ENCODE measurements at regions not wholly inside any gene's neighbourhood (a gene's known extent, or its start where the extent isn't known, plus 50 kb on each side); places are given as distances from the start of the nearest gene placed in this dataset.
"Not testable (repeated sequence)": the region's sequence is repeated elsewhere in the genome, so short reads cannot be mapped to it uniquely, and the experiment has no call there.

DNA sequence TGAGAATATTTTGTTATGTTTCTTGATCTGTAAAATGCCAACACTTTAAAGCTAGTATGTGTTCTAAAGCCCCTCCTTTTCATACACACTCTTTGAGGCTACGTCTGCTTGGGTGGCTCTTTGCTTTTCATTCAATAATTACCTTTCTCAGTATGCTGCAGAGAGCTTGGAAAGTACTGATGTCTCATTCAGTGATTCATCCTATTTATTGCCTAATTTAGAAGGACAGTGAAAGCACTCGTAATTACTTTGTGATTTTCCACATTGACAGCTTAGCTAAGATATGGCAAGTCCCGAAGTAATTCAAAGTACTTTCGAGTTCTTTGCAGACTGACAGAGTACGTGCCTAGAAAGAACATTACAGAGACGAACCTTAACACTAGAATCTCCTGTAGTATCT, 57.2 kb downstream of the BMP15 start:
- Histone ChIP-seq H3K27ac (no peak overlapping the region), H3K4me1 (no peaks in the 10 kb centered on the region), H3K27me3 (no peaks in the 10 kb centered on the region), H3K9me3 (no peaks in the 10 kb centered on the region), H3K36me3 (no peaks in the 10 kb centered on the region), H3K4me3 (no peak overlapping the region)
- TF ChIP-seq POLR2AphosphoS5 (IDR thresholded peaks at IDR 0.05) = no peak
- no peak for TF ChIP-seq CTCF (IDR thresholded peaks at IDR 0.05)
- no peak for TF ChIP-seq POLR2A (IDR thresholded peaks at IDR 0.05)
- no peak for TF ChIP-seq EP300 (IDR thresholded peaks at IDR 0.05)
- ATAC-seq = no peak
- 69 to 75% methylated on average over 6 of the region's 6 CpGs for WGBS, 2 donors (ENCODE audit: low coverage in 1 of 2)

DNA sequence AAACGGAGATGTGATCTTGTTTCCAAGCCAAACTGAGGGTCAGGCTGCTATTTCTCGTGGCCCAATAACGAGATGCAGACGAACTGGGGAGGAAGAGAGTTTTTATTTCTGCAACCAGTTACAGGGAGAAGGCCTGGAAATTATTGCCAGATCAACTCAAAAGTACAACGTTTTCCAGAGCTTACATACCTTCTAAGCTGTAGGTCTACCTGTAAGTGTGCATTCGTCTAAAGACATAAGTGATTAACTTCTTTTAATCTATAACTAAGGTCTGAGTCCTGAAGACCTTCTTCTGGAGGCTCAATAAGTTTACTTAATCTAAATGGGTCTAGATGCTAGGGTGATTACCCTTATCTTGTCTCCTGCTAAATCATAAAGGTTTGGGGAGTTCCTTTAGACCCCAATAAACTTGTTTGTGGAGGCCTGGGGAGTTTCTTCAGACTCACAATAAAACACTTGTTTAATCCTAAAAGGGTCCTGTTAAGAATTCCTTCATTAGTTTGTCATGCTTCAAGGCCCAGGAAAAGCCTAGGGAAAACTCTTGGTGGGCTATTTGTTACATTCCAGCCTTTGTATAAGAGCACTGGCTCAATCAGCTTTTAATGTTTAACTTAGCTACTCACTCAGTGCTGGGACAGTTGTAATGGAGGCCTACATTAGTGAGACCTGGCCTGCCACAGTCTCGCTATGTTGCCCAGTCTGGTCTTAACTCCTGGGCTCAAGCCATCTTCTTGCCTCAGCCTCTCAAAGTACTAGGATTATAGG, 58.5 kb downstream of the BMP15 start:
- not testable (repeated sequence) for H3K9me3 ChIP-seq, H3K27ac ChIP-seq, H3K27me3 ChIP-seq, H3K4me3 ChIP-seq, H3K36me3 ChIP-seq, H3K4me1 ChIP-seq, ATAC-seq
- WGBS, 2 donors (ENCODE audit: low coverage in 1 of 2) = 63 to 67% methylated on average over 1 to 6 of the region's 7 CpGs

DNA sequence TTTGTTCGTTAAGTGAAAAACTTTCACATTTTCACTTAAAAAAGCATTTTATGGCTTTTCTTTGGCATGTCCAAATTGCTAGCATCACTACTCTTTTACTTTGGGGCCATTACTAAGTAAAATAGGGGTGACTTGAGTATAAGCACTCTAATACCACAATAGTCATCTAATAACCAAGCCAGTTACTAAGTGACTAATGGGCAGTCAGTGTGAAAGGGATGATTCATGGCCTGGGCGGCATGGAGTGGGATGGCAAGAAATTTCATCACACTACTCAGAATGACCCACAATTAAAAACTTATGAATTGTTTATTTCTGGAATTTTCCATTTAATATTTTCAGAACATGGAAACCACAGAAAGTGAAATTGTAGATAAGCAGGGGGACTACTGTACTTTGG, 60.9 kb downstream of the BMP15 start:
- Histone ChIP-seq H3K4me1 (no peaks in the 10 kb centered on the region), H3K36me3 (no peaks in the 10 kb centered on the region), H3K4me3 (no peak overlapping the region), H3K27ac (no peak overlapping the region), H3K9me3 (no peaks in the 10 kb centered on the region), H3K27me3 (no peaks in the 10 kb centered on the region)
- no peak for ATAC-seq
- no peak for TF ChIP-seq POLR2AphosphoS5 (IDR thresholded peaks at IDR 0.05)
- 60 to 92% methylated on average over 1 of the region's 2 CpGs for WGBS, 2 donors (ENCODE audit: low coverage in 1 of 2)

DNA sequence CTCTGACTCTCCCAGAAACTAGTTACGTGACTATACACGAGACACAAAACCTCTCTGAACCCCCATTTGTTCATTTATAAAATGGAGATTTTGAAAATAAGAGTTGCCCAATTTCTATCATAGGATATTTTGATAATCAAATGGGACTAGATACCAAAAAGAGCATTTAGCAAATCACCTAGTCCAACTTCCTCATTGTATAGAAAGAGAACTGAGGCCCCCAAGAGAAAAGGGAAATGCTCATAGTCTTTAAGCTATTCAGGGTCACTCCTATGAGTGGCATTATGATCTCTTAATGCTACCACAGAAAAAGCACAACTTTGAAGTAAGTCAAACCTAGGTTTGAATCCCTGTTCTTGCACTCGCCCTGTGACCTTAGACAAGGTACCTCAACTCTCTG, 62.7 kb downstream of the BMP15 start:
- Histone ChIP-seq H3K27ac (no peak overlapping the region), H3K27me3 (no peaks in the 10 kb centered on the region), H3K36me3 (no peaks in the 10 kb centered on the region), H3K9me3 (no peaks in the 10 kb centered on the region), H3K4me1 (no peaks in the 10 kb centered on the region), H3K4me3 (no peak overlapping the region)
- 53 to 80% methylated on average over 3 of the region's 3 CpGs for WGBS, 2 donors (ENCODE audit: low coverage in 1 of 2)
- ATAC-seq = no peak
- TF ChIP-seq CTCF (IDR thresholded peaks at IDR 0.05) (no peak), POLR2A (IDR thresholded peaks at IDR 0.05) (no peak), POLR2AphosphoS5 (IDR thresholded peaks at IDR 0.05) (no peak), EP300 (IDR thresholded peaks at IDR 0.05) (no peak)

DNA sequence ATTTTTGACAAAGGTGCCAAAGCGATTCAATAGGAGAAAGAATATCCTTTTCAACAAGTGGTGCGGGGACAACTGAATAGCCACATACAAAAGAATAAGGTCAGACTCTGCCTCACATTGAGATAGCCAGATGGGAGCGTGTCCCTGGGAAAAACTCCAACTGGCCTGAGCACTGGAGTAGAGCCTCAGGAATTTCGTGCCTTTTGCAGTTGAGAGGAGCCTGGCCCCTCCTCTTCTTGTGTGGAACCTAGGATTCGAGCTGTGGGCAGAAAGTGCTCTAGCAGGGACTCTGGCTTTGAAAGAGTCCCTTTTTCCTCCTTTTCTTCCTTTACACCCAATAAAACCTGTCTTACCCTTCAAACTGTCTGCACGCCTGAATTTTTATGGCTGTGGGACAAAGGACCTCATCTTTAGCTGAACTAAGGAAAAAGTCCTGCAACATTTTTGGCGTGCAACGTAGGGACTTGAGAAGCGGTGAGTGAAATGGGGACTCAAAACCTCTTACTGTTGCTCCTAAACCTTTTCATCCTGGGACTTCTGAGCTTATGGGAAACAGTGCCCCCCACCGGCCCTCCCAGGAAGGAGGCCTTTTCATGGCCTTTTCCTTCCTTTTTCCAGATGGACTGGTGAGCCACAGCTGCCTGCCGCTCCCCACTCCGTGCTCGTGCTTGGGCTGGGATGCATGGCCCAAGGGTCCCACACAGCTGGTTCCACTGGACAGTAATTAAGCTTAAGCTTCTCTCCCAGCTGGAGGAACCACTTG, 68.6 kb downstream of the BMP15 start:
- Histone ChIP-seq H3K36me3 (no peaks in the 10 kb centered on the region), H3K9me3 (no peaks in the 10 kb centered on the region), H3K27ac (no peak overlapping the region), H3K4me3 (no peak overlapping the region), H3K4me1 (no peaks in the 10 kb centered on the region), H3K27me3 (no peaks in the 10 kb centered on the region)
- 48% methylated on average over 5 to 9 of the region's 13 CpGs for WGBS, 2 donors (ENCODE audit: low coverage in 1 of 2)
- TF ChIP-seq EP300 (IDR thresholded peaks at IDR 0.05) (no peak), POLR2AphosphoS5 (IDR thresholded peaks at IDR 0.05) (no peak), POLR2A (IDR thresholded peaks at IDR 0.05) (no peak), CTCF (IDR thresholded peaks at IDR 0.05) (no peak)
- no peak for ATAC-seq

DNA sequence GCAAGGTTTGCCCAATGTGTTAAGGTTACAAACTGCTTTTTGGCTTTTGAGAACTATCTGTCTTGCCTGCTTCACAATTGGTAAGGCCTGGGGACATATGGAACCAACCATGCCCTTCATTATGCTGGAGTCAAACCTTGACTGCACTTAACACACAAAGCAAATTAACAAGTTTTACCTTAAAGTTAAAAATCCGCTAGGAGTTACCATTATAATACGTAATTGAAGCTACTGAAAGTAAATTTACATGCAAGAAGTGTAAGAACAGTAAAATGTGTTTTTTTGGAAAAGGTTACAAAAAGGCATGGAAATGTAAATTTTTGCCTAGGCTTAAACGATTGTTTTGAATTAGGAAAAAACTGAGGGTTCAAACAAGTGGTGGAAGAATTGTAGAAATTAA, 69.7 kb downstream of the BMP15 start:
- Histone ChIP-seq H3K27ac (no peak overlapping the region), H3K9me3 (no peaks in the 10 kb centered on the region), H3K4me1 (no peaks in the 10 kb centered on the region), H3K27me3 (no peaks in the 10 kb centered on the region), H3K36me3 (no peaks in the 10 kb centered on the region), H3K4me3 (no peak overlapping the region)
- ATAC-seq = no peak
- TF ChIP-seq POLR2AphosphoS5 (IDR thresholded peaks at IDR 0.05) = no peak
- TF ChIP-seq EP300 (IDR thresholded peaks at IDR 0.05) = no peak
- no peak for TF ChIP-seq POLR2A (IDR thresholded peaks at IDR 0.05)
- TF ChIP-seq CTCF (IDR thresholded peaks at IDR 0.05) = no peak
- WGBS, 2 donors (ENCODE audit: low coverage in 1 of 2) = 69 to 75% methylated on average over 3 of the region's 3 CpGs

Data from gastroesophageal sphincter (tissue), 4 donors.